HG02678 (cell line): ENCODE measurements at regions not wholly inside any gene's neighbourhood (a gene's known extent, or its start where the extent isn't known, plus 50 kb on each side); places are given as distances from the start of the nearest gene placed in this dataset.
"Not testable (repeated sequence)": the region's sequence is repeated elsewhere in the genome, so short reads cannot be mapped to it uniquely, and the experiment has no call there.

Experiments used
- ATAC-seq: cut with Tn5 transposase; IDR thresholded peaks from one replicate; pipeline ENCODE4 v1.9.1; 2021; ENCODE audit warnings: mild to moderate bottlenecking, moderate library complexity; ENCODE audit not compliant: unreplicated experiment

GRCh38 chr1:73104749-73105148 lies 822.4 kb upstream of the NEGR1 start:
- no peak for ATAC-seq

- no peak for ATAC-seq
Observed at GRCh38 chr1:73100216-73100615, 817.9 kb upstream of the NEGR1 start.

- ATAC-seq = no peak
Observed at GRCh38 chr1:73097917-73098316, 815.6 kb upstream of the NEGR1 start.

GRCh38 chr1:73096841-73097240 lies 814.5 kb upstream of the NEGR1 start:
- ATAC-seq = no peak

GRCh38 chr1:73092383-73092782 lies 810.0 kb upstream of the NEGR1 start:
- no peak for ATAC-seq

GRCh38 chr1:73066866-73067265 lies 784.5 kb upstream of the NEGR1 start:
- no peak for ATAC-seq

- ATAC-seq = no peak
Observed at GRCh38 chr1:73065339-73066041, 783.2 kb upstream of the NEGR1 start.

GRCh38 chr1:73056826-73057225 lies 774.5 kb upstream of the NEGR1 start:
- no peak for ATAC-seq

GRCh38 chr1:73044241-73045036 lies 762.1 kb upstream of the NEGR1 start:
- no peak for ATAC-seq

- no peak for ATAC-seq
Observed at GRCh38 chr1:73042403-73042802, 760.1 kb upstream of the NEGR1 start.

- ATAC-seq = no peak
Observed at GRCh38 chr1:73040811-73041210, 758.5 kb upstream of the NEGR1 start.

- ATAC-seq = no peak
Observed at GRCh38 chr1:73034271-73034670, 751.9 kb upstream of the NEGR1 start.

GRCh38 chr1:73033640-73034039 lies 751.3 kb upstream of the NEGR1 start:
- ATAC-seq = no peak

GRCh38 chr1:73029571-73029970 lies 747.2 kb upstream of the NEGR1 start:
- no peak for ATAC-seq

GRCh38 chr1:73026114-73026513 lies 743.8 kb upstream of the NEGR1 start:
- ATAC-seq = no peak

- no peak for ATAC-seq
Observed at GRCh38 chr1:73009938-73010337, 727.6 kb upstream of the NEGR1 start.

GRCh38 chr1:73009311-73009710 lies 727.0 kb upstream of the NEGR1 start:
- ATAC-seq = no peak

GRCh38 chr1:72997624-72998023 lies 715.3 kb upstream of the NEGR1 start:
- no peak for ATAC-seq

- no peak for ATAC-seq
Observed at GRCh38 chr1:72997041-72997440, 714.7 kb upstream of the NEGR1 start.

GRCh38 chr1:72987871-72988270 lies 705.5 kb upstream of the NEGR1 start:
- ATAC-seq = not testable (repeated sequence)

GRCh38 chr1:72986591-72987290 lies 704.4 kb upstream of the NEGR1 start:
- no peak for ATAC-seq

- not testable (repeated sequence) for ATAC-seq
Observed at GRCh38 chr1:72985024-72985423, 702.7 kb upstream of the NEGR1 start.
